ENCODE measurements at regions not wholly inside any gene's neighbourhood (a gene's known extent, or its start where the extent isn't known, plus 50 kb on each side); places are given as distances from the start of the nearest gene placed in this dataset.

DNA sequence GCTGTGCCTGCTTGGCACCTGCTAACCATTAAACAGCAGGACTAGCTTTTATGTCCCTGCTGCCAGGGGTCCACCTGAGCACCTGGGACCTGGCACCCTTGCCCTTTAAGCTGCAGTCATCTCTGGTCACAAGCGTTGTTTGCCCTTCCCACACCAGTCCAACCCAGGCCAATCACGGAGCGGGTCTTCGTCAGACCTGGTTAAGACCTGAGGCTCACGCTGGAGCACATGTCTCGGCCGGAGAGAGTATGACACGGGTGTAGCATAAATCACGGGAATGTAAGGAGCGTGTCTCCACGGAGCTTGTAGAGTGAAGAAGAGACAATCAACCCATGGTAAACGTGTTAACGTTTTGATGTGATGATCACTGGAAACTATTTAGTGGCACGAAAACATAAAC lies 847.3 kb downstream of the BRD1 start:
- WGBS, 3 donors, result 77 to 85% (median 81%) methylated on average over 14 of the region's 14 CpGs

DNA sequence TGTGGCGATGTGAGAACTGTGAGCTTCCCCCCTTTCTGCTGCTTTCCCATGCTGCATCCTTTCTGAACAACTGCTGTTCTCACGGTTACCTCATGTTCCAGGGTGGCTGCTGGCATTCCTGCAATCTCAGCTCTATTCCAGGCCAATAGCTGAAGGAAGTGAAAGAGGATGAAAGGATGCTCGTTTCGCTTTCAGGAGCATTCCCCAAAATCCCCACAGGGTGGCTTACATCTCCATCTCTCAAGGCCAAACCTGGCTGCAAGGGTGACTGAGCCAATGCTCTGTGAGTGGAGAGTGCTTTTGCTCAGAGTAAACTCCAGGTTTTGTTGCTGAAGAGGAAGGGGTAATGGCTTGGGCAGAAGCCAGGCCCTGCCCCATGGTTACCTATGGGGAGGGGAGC lies 848.2 kb downstream of the BRD1 start:
- WGBS, 3 donors, result 47 to 67% (median 61%) methylated on average over 4 of the region's 4 CpGs

More for the DNA sequence above, 847.3 kb downstream of the BRD1 start:
- H3K27ac ChIP-seq (ENCODE audit: low read depth, low read length), result no peak overlapping the region

DNA sequence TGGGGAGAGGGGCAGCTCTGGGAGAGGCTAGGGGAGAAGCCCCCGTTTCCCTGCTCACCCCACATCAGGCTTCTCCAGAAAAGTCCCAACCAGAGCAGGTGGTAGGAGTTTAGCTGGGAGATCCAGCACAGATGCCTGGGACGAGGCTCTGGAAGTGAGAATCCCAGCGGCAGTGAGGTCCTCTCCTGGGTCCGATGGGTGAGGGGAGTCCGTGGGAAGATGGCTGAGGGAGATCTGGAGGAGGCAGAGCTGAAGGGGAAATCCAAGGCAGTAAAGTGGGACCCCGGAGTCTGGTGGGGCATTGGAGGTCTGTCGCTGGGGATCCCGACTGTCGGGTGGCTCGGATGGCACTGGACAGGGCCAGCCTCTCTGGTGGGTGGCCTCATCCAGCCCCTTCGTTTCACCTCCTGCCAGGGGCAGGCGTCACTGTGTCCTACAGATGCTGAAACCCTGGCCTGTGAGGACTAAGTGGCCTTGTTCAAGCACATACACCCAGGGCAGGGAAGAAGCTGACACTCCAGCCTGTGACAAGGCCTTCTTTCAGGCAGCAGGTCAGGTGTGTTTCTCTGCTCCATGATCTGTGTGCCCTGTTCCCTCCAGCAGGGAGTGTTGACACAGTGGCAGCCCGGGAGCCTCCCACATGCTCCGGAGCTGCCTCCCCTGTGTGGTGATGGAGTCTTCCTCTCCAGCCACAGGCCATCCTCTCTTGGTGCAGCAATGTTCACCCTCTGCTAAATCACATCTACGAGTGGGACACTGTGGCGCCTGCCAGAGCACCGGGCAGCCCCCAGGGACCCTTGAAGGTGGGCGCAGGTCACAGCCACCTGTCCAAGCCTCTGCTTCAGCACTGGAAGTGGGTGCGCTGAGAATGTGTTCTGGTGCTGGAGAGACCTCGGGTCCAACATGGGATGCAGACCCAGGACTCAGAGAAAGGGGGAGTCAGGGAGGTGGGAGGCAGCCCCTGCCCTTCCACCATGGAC lies 850.8 kb downstream of the BRD1 start:
- WGBS, 3 donors, result 67 to 86% (median 83%) methylated on average over 20 of the region's 20 CpGs
- H3K27ac ChIP-seq (ENCODE audit: low read depth, low read length), result no peak overlapping the region

More for the DNA sequence above, 848.2 kb downstream of the BRD1 start:
- H3K27ac ChIP-seq (ENCODE audit: low read depth, low read length), result no peak overlapping the region

DNA sequence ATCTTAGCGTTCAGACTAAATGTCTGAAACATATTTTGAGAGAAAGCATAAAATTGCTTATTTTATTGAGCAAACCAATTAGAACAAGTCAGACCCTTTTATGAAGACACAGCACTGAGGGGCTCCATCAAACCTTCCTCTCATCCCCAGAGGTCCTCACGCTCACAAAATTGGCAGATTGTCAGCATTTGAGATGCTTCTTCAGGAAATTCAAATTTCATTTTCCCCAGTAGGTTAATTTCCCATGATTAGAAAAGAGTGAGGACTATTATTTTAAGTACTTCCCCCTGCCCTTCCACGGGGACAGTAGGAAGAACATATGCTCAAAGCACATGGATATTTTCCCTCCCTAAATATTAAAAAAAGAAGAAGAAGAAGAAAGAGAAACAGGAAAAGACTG lies 851.8 kb downstream of the BRD1 start:
- WGBS, 3 donors, result 46 to 58% (median 47%) methylated on average over 3 of the region's 3 CpGs
- H3K27ac ChIP-seq (ENCODE audit: low read depth, low read length), result no peak overlapping the region

DNA sequence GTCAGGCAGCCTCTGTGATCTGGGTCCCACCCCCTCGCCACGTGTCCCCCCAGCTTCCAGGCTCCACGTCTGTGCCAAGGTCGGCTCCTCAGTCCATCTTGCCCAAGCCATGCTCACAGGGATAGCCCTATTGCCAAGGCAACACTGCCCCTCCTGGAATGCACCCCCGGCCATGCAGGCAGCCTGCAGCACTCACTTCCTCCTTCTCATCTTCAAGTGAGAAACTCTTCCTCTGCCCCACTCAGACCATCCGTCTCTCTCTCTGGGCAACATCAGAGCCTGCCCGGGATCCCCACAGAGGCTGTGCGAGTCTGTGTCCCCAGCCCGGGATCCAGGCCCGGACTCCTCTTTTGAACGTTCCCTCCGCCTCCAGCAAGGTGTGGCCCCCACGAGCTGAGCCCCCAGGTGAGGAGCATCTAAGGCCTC lies 852.3 kb downstream of the BRD1 start:
- WGBS, 3 donors, result 64 to 79% (median 79%) methylated on average over 13 of the region's 13 CpGs
- no peak overlapping the region for H3K27ac ChIP-seq (ENCODE audit: low read depth, low read length)

DNA sequence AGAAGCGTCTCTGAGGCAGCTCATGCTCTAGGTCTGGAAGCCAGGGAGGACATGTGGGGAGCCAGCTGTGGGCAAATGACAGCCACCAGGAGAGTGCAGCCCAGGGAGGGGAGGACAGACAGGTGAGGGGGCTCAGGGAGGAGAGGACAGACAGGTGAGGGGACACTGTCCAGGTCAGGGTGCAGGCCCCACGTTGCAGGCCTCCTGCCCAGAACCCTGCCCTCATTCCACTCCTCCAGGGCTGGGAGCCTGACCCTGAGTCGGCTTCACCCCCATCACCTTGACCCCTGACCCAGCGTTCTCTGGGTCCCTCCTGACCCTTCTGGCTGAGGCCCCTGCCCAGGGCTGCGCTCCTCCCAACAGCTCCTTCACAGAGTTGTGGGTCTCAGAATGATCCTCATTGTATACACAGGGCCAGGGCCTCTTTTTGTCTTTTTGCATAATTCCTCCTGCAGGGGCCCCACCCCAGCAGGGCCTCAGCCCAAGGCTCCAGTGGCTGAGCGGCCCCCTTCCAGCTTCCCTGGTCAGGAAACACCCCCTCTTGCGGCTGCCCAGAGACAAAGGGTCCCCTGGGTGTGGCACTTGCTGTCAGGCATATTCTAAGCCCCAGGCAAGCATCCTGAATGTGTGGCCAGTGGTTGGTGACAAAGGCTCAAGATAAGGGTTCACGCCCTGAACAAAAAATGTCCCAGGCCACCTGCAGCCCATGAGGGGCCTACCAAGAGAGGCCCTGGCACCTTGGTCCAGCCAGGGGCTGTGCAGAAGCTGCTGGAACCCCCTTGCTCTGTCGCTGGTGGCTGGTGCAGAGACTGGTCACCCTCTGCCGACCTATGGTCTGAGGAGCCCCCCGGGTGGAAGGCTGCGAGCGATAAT lies 853.0 kb downstream of the BRD1 start:
- 70 to 78% (median 71%) methylated on average over 12 to 13 of the region's 13 CpGs for WGBS, 3 donors

DNA sequence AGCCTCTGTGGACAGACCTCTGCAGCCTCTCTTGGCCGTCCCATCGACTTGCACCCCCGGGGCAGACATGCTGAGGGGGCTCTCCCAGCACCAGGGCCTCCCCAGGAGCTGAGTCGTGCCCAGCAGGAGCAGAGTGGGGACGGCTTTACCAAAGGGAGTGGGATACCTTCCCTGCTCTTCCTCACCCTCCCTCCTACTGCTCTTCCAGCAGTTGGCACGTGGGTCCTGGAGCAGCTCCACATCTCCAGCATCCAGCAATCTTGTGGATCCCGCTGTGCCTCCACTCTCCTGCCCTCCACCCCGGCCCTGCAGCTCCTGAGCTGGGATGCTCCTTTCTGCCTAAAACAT lies 854.0 kb downstream of the BRD1 start:
- no peak overlapping the region for H3K27ac ChIP-seq (ENCODE audit: low read depth, low read length)
- 59 to 68% (median 67%) methylated on average over 8 of the region's 8 CpGs for WGBS, 3 donors

More for the DNA sequence above, 853.0 kb downstream of the BRD1 start:
- no peak overlapping the region for H3K27ac ChIP-seq (ENCODE audit: low read depth, low read length)

DNA sequence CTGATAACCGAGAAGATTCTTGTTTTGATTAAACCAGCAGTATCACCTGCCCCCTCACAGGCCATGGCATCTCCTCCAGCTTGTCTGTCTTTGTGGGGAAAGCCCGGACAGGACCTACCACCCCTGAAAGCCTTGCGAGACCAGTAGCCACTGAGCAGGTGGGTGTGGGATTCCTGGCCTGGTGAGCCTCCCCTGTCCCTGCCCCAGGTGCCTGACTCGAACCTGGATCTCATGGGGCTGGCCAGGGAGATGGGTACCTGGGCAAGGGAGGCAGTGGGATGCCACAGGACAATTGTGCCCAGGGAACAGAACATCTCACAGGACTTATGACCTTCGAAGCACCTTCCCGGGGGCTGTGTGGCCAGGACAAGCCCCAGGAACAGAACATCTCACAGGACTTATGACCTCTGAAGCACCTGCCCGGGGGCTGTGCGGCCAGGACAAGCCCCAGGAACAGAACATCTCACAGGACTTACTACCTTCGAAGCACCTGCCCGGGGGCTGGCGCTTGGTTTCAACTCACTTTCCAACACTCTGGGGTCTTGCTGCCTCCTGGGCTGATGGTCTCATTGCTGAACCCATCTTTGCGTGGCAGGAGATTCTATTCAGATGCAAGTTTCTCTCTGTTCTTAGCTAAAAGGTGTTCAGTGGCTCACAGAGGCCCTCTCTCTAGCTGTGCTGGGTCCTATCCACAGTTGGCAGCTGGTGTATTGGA lies 854.5 kb downstream of the BRD1 start:
- WGBS, 3 donors, result 78 to 91% (median 89%) methylated on average over 12 of the region's 12 CpGs
- no peak overlapping the region for H3K27ac ChIP-seq (ENCODE audit: low read depth, low read length)

DNA sequence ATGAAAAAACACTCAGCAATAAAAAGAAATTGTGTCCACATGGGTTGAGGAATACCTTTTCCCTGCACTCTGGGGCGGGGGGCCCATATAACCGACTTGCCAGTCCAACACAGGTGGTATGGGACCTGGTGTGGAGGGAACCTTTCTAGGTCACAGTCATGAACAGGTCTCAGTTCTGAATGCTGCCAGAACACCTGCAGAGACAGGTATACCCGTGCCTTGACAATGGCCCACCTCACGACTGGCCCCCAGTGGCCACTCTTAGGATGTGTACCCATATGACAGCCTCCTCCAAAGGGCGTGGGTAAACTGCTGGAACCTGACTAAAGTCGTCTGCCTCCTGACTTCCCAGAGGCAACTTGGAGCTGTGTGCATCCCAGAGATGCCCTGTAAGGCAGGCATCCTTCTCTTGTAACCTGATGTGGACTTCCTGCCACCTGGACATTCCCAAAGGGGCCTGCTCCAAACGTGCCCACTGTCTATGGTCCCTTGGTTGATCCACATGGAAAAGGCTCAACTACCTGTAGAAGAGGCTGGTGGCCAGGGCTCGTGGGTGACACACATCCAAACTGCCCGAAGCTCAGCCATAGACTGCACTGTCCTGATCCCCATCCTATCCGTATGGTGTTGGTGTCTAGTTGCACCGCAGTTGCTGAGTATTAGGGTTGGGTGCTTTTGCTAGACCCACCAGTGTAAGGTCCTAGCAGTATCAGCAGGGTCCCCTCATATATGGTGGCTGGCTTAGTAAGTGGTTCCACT lies 859.3 kb downstream of the BRD1 start:
- H3K27ac ChIP-seq (ENCODE audit: low read depth, low read length), result no peak overlapping the region
- WGBS, 3 donors, result 36 to 45% (median 45%) methylated on average over 11 of the region's 11 CpGs

DNA sequence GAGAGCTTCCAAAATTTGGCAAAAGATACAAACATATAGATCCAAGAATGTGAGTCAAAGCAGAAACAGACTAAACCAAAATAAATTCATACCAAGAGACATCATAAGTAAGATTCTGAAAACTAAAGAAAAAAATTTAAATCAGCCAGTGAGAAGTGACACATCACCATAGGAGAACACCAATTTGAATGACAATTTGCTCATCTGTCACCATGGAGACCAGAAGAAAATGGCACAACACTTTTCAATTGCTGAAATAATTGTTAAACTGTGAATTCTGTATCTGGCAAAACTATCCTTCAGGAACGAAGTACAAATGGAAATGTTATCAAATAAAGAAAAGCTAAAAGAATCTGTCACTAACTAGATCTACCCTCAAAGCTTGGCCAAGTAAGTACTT lies 864.3 kb downstream of the BRD1 start:
- no peak overlapping the region for H3K27ac ChIP-seq (ENCODE audit: low read depth, low read length)
- WGBS, 3 donors, result 49 to 58% (median 52%) methylated on average over 1 of the region's 1 CpG

DNA sequence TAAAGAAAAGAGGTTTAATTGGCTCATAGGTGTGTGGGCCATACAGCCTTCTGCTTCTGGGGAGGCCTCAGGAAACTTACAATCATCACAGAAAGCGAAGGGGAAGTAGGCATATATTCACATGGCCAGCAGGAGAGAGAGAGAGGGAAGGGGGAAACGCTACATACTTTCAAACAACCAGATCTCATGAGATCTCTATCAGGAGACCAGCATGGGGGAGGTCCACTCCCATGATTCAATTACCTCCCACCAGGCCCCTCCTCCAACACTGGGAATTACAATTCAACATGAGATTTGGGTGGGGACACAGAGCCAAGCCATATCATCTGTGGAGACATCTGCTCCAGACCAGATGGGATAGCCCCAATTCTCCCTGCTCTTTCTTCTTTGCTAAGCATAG lies 866.0 kb downstream of the BRD1 start:
- 67 to 79% (median 74%) methylated on average over 2 of the region's 2 CpGs for WGBS, 3 donors
- H3K27ac ChIP-seq (ENCODE audit: low read depth, low read length), result no peak overlapping the region

DNA sequence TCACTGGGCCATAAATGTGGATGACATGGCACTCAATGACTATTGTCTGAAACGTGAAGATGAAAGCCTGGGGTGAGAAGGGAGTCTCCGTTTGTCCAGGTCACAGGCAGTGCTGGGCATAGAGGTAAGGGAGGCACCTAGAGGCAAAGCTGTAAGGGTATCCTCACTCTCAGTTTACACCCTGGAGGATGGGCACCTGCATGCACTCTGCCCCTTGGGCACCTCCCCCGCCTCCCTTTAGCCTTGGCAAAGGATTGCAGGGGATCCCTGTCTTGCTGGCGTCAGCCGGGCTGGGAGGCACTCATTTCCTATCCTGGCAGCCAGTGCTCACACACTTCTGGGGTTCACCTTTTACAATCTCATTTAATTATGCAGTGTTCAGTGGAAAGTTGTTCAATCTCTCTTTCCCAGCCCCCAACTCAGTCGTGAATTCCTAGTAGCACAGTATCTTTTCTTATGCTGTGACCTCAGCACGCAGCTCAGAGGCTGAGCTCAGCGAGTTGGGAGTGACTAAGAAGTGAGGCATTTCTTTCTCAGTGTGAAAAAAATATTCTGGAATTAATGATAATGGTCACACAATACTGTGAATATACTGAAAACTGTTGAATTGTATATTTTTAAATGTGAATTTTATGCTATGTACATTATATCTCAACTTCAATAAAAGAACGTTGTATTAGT lies 866.6 kb downstream of the BRD1 start:
- 49 to 57% (median 54%) methylated on average over 9 of the region's 9 CpGs for WGBS, 3 donors
- no peak overlapping the region for H3K27ac ChIP-seq (ENCODE audit: low read depth, low read length)

DNA sequence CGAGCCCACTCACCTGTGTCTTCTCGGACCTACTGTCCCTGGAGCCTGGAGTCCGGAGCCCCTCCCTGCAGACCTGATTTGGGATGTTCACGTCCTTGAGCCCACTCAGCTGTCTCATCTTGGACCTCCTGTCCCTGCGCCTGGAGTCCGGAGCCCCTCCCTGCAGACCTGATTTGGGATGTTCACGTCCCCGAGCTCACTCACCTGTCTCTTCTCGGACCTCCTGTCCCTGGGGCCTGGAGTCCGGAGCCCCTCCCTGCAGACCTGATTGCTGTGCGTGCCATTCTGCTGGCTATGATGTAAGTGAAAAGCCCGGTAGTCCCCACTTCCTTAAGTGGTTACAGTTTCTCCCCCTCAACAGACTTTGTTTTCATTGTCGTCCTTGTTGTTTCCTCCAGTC lies 867.1 kb downstream of the BRD1 start:
- WGBS, 3 donors, result 59 to 74% (median 63%) methylated on average over 13 of the region's 13 CpGs
- H3K27ac ChIP-seq (ENCODE audit: low read depth, low read length), result no peak overlapping the region

DNA sequence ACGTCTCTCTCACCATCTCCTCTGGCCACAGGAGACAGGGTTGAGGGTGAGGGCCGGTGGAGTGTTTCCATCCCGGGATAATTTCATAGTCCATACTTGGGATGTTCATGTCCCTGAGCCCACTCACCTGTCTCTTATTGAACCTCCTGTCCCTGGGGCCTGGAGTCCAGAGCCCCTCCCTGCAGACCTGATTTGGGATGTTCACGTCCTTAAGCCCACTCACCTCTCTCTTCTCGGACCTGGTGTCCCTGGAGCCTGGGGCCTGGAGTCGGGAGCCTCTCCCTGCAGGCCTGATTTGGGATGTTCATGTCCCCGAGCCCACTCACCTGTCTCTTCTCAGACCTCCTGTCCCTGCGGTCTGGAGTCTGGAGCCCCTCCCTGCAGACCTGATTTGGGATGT lies 868.2 kb downstream of the BRD1 start:
- 79 to 92% (median 90%) methylated on average over 8 of the region's 8 CpGs for WGBS, 3 donors

DNA sequence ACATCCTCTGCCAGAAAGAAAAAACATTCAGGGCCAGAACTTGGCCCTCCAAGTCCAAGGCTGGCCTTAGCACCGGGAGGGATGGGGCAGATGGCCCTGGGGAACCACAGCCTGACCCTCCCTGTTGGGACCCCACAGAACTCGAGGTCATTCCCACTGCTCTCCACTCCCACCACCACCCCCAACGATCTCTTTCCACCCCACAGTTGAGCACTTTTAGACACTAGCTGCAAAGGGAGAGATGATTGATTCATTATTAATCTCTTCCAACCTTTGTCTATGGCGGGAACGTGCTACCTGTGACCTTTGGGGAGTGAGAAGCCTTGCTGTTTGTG lies 869.7 kb downstream of the BRD1 start:
- WGBS, 3 donors, result 71 to 74% (median 73%) methylated on average over 5 of the region's 5 CpGs
- no peak overlapping the region for H3K27ac ChIP-seq (ENCODE audit: low read depth, low read length)

More for the DNA sequence above, 868.2 kb downstream of the BRD1 start:
- H3K27ac ChIP-seq (ENCODE audit: low read depth, low read length), result no peak overlapping the region

DNA sequence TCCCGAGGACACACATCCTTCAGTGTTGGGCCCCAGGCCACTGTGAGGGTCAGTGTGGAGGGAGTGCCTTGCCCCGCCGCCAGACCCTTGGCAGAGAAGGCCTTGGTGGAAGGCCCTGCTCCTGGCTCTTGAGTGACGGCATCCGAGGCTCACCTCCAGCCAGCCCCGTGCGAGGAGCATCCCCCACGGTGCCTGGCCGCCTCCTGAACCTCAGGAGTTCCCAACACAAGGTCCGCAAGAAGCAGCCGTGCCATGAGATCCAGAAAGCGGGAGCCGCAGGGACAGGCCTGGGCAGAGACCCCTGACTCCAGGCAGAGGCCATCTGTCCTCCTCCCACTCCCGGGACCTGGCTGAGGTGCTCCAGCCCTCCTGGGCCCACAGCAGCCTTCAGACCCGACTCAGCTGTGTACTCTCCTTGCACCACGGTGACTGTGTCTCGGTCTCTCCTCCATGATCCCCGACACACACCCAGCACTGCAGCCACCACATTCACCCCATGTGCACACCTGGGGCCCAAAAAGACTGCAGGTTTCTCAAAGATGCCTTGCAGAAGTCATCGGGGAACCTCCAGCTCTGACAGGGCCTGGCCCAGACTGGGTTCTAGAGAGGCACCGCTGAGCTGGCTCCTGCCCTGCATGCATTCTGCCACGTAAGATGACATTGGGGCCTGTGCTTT lies 870.2 kb downstream of the BRD1 start:
- 89 to 96% (median 91%) methylated on average over 21 of the region's 21 CpGs for WGBS, 3 donors
- no peak overlapping the region for H3K27ac ChIP-seq (ENCODE audit: low read depth, low read length)
